ENCODE measurements at regions not wholly inside any gene's neighbourhood (a gene's known extent, or its start where the extent isn't known, plus 50 kb on each side); places are given as distances from the start of the nearest gene placed in this dataset.

- DNase-seq (ENCODE audit: low read depth): no peak
Observed at GRCh38 chr3:76624164-76624563, 415.7 kb upstream of the ROBO2 start.

GRCh38 chr3:76627236-76627635 lies 412.7 kb upstream of the ROBO2 start:
- DNase-seq (ENCODE audit: low read depth): no peak

GRCh38 chr3:76631251-76631650 lies 408.6 kb upstream of the ROBO2 start:
- DNase-seq (ENCODE audit: low read depth): no peak

GRCh38 chr3:76638006-76638405 lies 401.9 kb upstream of the ROBO2 start:
- DNase-seq (ENCODE audit: low read depth): no peak

GRCh38 chr3:76643623-76644304 lies 396.1 kb upstream of the ROBO2 start:
- no peak for DNase-seq (ENCODE audit: low read depth)

- no peak for DNase-seq (ENCODE audit: low read depth)
Observed at GRCh38 chr3:76644305-76644675, 395.6 kb upstream of the ROBO2 start.

GRCh38 chr3:76645724-76646123 lies 394.2 kb upstream of the ROBO2 start:
- no peak for DNase-seq (ENCODE audit: low read depth)

GRCh38 chr3:76646921-76647562 lies 392.9 kb upstream of the ROBO2 start:
- no peak for DNase-seq (ENCODE audit: low read depth)

GRCh38 chr3:76651784-76652183 lies 388.1 kb upstream of the ROBO2 start:
- no peak for DNase-seq (ENCODE audit: low read depth)

- DNase-seq (ENCODE audit: low read depth): no peak
Observed at GRCh38 chr3:76652524-76652923, 387.4 kb upstream of the ROBO2 start.

GRCh38 chr3:76653640-76654251 lies 386.2 kb upstream of the ROBO2 start:
- no peak for DNase-seq (ENCODE audit: low read depth)

- no peak for DNase-seq (ENCODE audit: low read depth)
Observed at GRCh38 chr3:76656531-76657070, 383.3 kb upstream of the ROBO2 start.

GRCh38 chr3:76657909-76658308 lies 382.0 kb upstream of the ROBO2 start:
- no peak for DNase-seq (ENCODE audit: low read depth)

GRCh38 chr3:76661527-76662250 lies 378.2 kb upstream of the ROBO2 start:
- DNase-seq (ENCODE audit: low read depth): no peak

GRCh38 chr3:76664816-76665215 lies 375.1 kb upstream of the ROBO2 start:
- DNase-seq (ENCODE audit: low read depth): no peak

- no peak for DNase-seq (ENCODE audit: low read depth)
Observed at GRCh38 chr3:76668653-76669052, 371.2 kb upstream of the ROBO2 start.

- DNase-seq (ENCODE audit: low read depth): no peak
Observed at GRCh38 chr3:76669322-76669721, 370.6 kb upstream of the ROBO2 start.

GRCh38 chr3:76673171-76673570 lies 366.7 kb upstream of the ROBO2 start:
- DNase-seq (ENCODE audit: low read depth): no peak

- no peak for DNase-seq (ENCODE audit: low read depth)
Observed at GRCh38 chr3:76679541-76679940, 360.4 kb upstream of the ROBO2 start.

- no peak for DNase-seq (ENCODE audit: low read depth)
Observed at GRCh38 chr3:76683256-76683655, 356.6 kb upstream of the ROBO2 start.

GRCh38 chr3:76684946-76685345 lies 355.0 kb upstream of the ROBO2 start:
- DNase-seq (ENCODE audit: low read depth): no peak

- no peak for DNase-seq (ENCODE audit: low read depth)
Observed at GRCh38 chr3:76685858-76686257, 354.0 kb upstream of the ROBO2 start.

GRCh38 chr3:76687019-76687418 lies 352.9 kb upstream of the ROBO2 start:
- DNase-seq (ENCODE audit: low read depth): no peak
